Right lung (tissue), 2 donors: ENCODE measurements at regions not wholly inside any gene's neighbourhood (a gene's known extent, or its start where the extent isn't known, plus 50 kb on each side); places are given as distances from the start of the nearest gene placed in this dataset.
"Not testable (repeated sequence)": the region's sequence is repeated elsewhere in the genome, so short reads cannot be mapped to it uniquely, and the experiment has no call there.

Source experiments
- DNase-seq, 2 donors: peaks; one replicate each; pipeline ENCODE4 v3.0.0-alpha.2; 2013

DNA sequence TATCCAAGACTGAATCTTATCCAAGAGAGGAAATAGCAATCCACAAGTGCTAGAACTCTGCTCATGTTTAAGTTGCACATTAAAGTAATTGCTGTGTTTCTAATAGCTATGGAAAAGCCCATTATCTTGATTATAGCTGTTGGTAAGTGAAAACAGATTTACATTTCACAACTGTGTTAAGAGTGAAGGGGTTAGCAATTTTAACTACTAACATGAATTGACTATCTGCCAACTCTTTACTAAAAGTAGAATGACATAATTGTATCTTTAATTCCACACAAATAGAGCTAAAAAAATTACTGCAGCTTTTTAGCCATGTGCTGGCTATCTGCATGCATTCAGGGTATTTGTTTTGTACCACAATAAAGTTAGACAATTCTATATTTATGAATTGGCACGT, 277.9 kb upstream of the IRAK1BP1 start:
- no peak for DNase-seq

DNA sequence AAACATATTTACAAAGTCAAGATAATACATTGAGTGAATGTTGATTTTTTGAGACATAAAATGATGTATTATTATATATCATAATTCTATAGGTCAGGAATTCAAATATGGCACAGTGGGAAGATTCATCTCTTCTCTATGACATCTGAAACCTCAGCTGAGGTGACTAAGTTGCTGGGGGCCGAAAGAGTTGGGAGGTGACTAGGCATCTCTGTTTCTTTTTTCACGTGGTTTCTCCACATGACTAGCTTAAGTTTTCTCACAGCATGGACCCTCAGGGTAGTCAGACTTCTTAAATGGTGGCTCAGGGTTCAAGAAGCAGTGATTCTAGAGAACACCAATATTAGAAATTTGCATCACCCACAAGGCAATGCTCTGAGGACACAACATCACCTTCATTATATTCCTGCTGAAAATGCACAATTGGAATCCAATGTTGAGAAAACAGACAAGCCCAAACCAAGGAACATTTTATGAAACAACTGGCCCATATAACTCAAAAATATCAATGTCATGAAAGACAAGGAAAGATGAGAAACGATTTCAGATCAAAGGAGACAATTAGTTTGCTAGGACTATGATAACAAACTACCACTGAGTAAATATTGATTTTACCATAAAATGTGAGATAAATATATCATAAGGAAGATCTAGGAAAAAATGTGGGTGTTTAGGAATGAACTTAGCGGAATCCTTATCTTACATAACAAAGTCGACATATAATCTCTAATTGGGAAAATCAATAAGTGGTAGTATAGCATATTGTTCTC, 273.3 kb upstream of the IRAK1BP1 start:
- DNase-seq, result no peak

DNA sequence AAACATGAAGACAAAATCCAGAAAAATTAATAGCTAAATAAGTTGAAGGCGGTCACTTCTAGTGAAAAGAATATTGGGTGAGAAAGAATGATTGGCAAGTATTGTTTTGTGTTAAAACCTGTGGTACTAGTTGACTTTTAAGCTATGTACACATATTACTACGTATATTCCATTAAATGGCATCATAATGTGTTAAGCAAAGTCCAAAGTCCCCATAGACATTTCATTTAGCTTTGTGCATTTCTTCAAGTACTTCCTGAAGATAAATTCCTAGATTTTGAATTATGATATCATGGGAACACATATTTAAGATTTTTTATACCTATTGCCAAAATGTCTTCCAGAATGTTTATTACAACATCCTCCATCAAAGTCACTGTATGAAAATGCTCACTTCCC, 272.7 kb upstream of the IRAK1BP1 start:
- DNase-seq, result no peak

DNA sequence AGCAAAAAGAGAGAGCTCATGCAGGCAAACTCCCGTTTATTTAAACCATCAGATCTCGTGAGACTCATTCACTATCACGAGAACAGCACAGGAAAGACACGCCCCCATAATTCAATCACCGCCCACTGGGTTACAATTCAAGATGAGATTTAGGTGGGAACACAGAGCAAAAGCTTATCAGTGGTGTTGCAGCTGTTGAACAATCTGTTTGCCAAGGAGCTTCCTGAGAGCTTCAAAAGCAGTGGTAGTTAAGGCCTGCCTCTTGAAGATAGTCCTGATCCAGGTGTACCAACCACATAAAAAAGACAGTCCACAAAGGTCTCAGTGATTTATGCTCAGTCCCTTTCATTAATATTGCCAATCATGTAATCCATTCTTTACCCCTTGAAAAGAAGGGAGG, 269.4 kb upstream of the IRAK1BP1 start:
- DNase-seq, result no peak

- DNase-seq, result no peak
Observed at GRCh38 chr6:78598966-78599365, 268.4 kb upstream of the IRAK1BP1 start.

GRCh38 chr6:78599526-78599925, 267.8 kb upstream of the IRAK1BP1 start:
- DNase-seq, result no peak

DNA sequence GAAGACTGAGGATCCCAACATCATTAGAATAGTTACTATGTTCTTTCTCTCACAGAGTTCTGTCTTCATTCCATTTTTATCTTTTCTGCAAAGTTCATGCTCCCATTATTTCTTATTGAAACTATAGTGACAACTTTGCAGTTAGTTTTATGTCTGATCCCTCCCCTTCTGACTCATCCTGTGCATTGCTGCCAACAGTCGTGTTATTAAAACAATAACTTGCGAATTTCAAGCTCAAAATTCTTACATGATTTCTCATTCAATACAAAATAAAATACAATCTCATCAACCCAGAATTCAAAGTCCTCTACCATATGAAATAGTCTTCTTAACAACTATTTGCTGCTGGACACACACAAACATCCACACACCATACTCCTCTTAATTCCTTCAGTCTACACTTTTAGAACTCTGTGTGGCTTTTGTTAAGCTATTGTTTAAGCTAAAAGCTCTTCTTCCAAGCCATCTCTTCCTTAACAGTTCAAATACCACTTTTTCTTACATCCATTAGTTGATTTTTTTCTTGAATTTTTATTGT, 261.4 kb upstream of the IRAK1BP1 start:
- no peak for DNase-seq

DNA sequence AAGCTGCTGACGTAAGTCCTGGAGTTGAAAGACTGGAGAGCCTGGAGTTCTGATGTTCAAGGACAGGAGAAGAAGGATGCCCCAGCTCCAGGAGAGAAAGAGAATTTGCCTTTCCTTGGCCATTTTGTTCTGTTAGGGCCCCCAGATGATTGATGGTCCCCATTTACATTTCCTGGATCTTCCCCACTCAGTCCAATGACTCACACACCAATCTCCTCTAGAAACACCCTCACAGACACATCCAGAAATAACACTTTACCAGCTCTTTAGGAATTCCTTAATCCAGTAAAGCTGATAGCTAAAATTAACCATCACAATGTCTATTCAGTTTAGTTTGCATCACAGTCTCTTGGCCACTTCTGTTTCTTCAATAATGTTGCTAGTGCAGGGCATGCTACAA, 260.2 kb upstream of the IRAK1BP1 start:
- DNase-seq, result no peak

DNA sequence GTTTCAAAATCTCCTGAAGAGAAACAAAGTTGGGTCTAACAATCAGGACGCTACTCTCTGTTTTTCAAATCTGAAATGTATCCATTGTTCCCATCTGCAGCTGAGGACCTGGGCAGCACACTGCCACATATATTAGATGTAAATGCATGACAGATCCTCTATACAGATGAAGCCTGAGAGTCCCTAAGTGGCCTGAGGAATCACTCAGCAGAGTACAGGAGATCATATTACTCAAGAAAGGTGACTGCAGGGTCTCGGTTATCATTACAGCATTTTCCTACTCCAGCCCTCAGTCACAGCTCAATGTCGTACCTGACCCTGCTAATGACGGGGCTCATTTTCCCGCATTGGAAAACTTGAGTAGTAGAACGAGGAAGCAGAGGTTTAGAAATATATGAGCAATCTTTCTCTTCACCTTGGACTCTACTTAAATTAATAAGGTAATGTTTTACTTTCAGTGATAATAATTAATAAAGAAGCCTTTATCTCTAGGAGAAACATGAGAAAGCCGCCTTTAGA, 256.2 kb upstream of the IRAK1BP1 start:
- DNase-seq, result no peak

DNA sequence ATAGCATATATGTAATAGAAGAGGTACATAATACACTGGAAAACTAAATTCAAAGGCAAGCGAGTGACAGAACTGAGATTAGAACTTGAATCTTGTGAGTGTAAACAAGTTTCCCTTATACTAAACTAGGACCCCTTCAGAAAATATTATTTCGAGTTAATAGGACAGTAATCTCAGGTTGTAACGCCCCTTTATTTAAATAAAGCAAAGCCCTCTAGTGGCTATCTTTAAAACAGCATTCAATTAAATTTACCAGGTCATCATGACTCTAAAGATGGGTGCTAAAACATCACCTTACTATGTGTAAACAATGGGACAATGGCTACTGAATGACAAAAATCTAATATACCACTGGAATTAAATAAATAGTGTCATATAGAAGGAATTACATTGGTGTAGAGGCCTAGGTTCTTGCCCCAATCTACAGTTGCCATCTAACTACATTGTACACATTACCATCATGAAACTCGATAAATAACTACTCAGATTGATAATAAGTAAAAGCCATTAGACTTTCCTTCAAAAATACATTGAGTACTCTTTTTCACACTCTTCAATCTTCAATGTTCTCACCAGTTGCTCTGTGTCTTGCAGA, 255.4 kb upstream of the IRAK1BP1 start:
- no peak for DNase-seq

DNA sequence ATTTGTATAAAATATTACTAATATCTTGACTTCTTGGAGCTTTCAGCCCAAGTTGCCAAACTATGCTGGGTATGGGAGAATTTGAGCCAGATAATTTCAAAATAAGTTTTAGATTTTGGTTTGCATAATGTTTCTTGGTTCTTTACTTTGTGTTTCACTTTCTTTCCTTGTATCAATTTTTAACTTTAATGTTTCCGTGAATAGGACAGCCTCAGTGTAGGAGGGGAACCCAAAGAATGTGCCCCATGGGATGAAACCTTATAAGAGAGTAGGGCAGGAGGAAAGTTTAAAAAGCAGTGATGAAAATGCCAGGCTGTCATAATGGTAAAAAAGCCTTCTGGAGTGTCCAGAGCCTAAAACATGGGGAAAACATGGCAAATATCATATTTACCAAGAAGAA, 252.4 kb upstream of the IRAK1BP1 start:
- DNase-seq, result no peak

- DNase-seq, result no peak
Observed at GRCh38 chr6:78615430-78615904, 251.9 kb upstream of the IRAK1BP1 start.

GRCh38 chr6:78618970-78619369, 248.4 kb upstream of the IRAK1BP1 start:
- DNase-seq, result no peak

DNA sequence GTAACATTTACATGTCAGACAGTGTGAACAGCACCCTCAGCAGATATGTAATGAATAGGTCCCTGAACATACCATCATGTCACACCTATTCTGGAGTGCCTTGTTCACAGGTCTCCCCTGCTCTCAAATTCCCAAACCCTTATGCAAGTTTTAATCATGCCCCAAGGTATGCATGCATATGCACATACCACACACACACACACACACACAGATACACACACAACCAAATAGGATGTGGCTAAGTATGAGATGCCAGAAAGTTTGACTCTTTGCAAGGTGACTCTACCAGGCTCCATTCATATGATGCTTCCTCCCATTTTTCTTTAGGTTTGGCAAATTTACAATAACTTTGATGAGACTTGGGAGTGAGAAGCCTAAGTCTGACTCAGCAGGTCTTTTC, 243.8 kb upstream of the IRAK1BP1 start:
- DNase-seq, result no peak

GRCh38 chr6:78629154-78629721, 238.1 kb upstream of the IRAK1BP1 start:
- peak in 1 of 2 donors; percentile 4 for DNase-seq

DNA sequence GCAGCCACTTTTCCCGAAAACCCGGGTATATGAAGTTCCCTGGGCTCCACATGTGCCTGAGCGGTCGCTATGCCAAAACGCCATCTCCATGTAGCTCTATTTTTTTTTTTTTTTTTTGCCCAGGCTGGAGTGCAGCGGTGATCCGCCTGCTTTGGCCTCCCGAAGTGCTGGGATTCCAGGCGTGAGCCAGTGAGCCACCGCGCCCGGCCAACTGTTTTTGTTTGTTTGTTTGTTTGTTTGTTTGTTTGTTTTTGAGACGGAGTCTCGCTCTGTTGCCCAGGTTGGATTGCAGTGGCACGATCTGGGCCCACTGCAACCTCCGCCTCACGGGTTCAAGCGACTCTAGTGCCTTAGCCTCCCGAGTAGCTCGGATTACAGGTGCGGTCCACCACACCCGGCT, 237.5 kb upstream of the IRAK1BP1 start:
- no peak for DNase-seq

DNA sequence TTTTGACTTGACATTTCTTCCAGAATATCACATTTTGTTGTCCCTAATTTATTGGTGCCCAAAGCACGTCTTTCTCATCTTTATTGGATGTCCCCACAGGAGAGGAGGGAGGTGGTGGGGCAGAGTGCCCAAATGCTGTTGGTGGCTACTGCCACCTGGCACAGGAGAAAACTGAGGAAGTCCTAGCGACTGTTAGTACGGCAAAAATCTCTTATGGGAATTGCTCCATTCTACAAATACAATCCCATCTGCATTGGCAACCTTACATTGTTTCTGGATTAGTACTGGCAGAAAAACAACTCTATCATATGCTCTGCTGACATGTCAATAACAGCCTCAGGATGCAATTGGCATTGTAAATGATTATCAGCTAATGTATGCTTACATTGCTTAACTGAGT, 235.4 kb upstream of the IRAK1BP1 start:
- no peak for DNase-seq

GRCh38 chr6:78639111-78640110, 227.9 kb upstream of the IRAK1BP1 start:
- no peak for DNase-seq

- DNase-seq, result not testable (repeated sequence)
Observed at GRCh38 chr6:78643976-78644375, 223.4 kb upstream of the IRAK1BP1 start.

DNA sequence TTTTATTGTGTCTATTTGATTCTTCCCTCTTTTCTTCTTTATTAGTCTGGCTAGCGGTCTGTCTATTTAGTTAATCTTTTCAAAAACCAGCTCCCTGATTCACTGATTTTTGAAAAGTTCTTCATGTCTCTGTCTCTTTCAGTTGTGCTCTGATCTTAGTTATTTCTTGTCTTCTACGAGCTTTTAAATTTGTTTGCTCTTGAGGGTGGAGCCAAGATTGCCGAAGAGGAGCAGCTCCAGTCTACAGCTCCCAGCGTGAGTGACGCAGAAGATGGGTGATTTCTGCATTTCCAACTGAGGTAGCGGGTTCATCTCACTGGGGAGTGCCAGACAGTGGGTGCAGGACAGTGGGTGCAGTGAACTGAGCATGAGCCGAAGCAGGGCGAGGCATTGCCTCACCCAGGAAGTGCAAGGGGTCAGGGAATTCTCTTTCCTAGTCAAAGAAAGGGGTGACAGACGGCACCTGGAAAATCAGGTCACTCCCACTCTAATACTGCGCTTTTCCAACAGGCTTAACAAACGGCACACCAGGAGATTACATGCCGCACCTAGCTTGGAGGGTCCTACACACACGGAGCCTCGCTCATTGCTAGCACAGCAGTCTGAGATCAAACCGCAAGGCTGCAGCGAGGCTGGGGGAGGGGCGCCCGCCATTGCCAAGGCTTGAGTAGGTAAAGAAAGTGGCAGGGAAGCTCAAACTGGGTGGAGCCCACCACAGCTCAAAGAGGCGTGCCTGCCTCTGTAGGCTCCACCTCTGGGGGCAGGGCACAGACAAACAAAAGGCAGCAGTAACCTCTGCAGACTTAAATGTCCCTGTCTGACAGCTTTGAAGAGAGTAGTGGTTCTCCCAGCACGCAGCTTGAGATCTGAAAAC, 220.6 kb upstream of the IRAK1BP1 start:
- not testable (repeated sequence) for DNase-seq
